ENCODE measurements at regions not wholly inside any gene's neighbourhood (a gene's known extent, or its start where the extent isn't known, plus 50 kb on each side); places are given as distances from the start of the nearest gene placed in this dataset.

GRCh38 chr1:57590978-57591377 lies 167.1 kb upstream of the DAB1 start:
- H3K4me3 ChIP-seq (ENCODE audit: low read depth in 1 of 3, low read length in 3 of 3), result no peak overlapping the region
- H3K36me3 ChIP-seq (ENCODE audit: control insufficient read depth in 4 of 4, insufficient read depth in 3 of 4, low read depth in 1 of 4, low read length in 3 of 4), result no peaks in the 10 kb centered on the region
- H3K4me1 ChIP-seq (ENCODE audit: control insufficient read depth in 4 of 4, insufficient read depth in 4 of 4, low read length in 3 of 4), result no peaks in the 10 kb centered on the region
- no peak overlapping the region for H3K27ac ChIP-seq (ENCODE audit: low read depth in 1 of 2, low read length in 2 of 2)
- 92% methylated on average over 5 of the region's 5 CpGs for WGBS
- DNase-seq (ENCODE audit: low spot score), result no peak
- no peak for TF ChIP-seq HNF4A (conservative IDR thresholded peaks at IDR 0.05)
- TF ChIP-seq YY1 (IDR thresholded peaks at IDR 0.05), result no peak
- TF ChIP-seq RAD21 (IDR thresholded peaks at IDR 0.05), result no peak
- TF ChIP-seq JUND (IDR thresholded peaks at IDR 0.05), result no peak
- no peak for TF ChIP-seq TAF1 (conservative IDR thresholded peaks at IDR 0.05)
- TF ChIP-seq EGR1 (IDR thresholded peaks at IDR 0.05; ENCODE audit: low read depth in 2 of 2), result no peak
- no peak for TF ChIP-seq SP1 (IDR thresholded peaks at IDR 0.05)
- no peak for TF ChIP-seq FOXA2 (IDR thresholded peaks at IDR 0.05)
- TF ChIP-seq, protein P1, sequence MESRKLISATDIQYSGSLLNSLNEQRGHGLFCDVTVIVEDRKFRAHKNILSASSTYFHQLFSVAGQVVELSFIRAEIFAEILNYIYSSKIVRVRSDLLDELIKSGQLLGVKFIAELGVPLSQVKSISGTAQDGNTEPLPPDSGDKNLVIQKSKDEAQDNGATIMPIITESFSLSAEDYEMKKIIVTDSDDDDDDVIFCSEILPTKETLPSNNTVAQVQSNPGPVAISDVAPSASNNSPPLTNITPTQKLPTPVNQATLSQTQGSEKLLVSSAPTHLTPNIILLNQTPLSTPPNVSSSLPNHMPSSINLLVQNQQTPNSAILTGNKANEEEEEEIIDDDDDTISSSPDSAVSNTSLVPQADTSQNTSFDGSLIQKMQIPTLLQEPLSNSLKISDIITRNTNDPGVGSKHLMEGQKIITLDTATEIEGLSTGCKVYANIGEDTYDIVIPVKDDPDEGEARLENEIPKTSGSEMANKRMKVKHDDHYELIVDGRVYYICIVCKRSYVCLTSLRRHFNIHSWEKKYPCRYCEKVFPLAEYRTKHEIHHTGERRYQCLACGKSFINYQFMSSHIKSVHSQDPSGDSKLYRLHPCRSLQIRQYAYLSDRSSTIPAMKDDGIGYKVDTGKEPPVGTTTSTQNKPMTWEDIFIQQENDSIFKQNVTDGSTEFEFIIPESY (IDR thresholded peaks at IDR 0.05), result no peak
- H3K9me3 ChIP-seq (ENCODE audit: control insufficient read depth in 4 of 4, low read length in 3 of 4), result no peaks in the 10 kb centered on the region
- H3K9ac ChIP-seq (ENCODE audit: low read depth in 1 of 2, low read length in 2 of 2), result no peak overlapping the region
- no peaks in the 10 kb centered on the region for H3K27me3 ChIP-seq (ENCODE audit: control insufficient read depth in 4 of 4, insufficient read depth in 4 of 4, low read length in 3 of 4)

GRCh38 chr1:57586842-57587241 lies 163.0 kb upstream of the DAB1 start:
- no peak for TF ChIP-seq SP1 (IDR thresholded peaks at IDR 0.05)
- TF ChIP-seq RAD21 (IDR thresholded peaks at IDR 0.05), result no peak
- no peak for TF ChIP-seq JUND (IDR thresholded peaks at IDR 0.05)
- no peak for TF ChIP-seq HNF4A (conservative IDR thresholded peaks at IDR 0.05)
- TF ChIP-seq NR2F2 (IDR thresholded peaks at IDR 0.05), result no peak
- no peak overlapping the region for H3K4me3 ChIP-seq (ENCODE audit: low read depth in 1 of 3, low read length in 3 of 3)
- no peak for DNase-seq (ENCODE audit: low spot score)
- no peak overlapping the region for H3K9ac ChIP-seq (ENCODE audit: low read depth in 1 of 2, low read length in 2 of 2)
- no peaks in the 10 kb centered on the region for H3K36me3 ChIP-seq (ENCODE audit: control insufficient read depth in 4 of 4, insufficient read depth in 3 of 4, low read depth in 1 of 4, low read length in 3 of 4)
- H3K27ac ChIP-seq (ENCODE audit: low read depth in 1 of 2, low read length in 2 of 2), result no peak overlapping the region
- no peaks in the 10 kb centered on the region for H3K9me3 ChIP-seq (ENCODE audit: control insufficient read depth in 4 of 4, low read length in 3 of 4)
- no peaks in the 10 kb centered on the region for H3K4me1 ChIP-seq (ENCODE audit: control insufficient read depth in 4 of 4, insufficient read depth in 4 of 4, low read length in 3 of 4)
- H3K27me3 ChIP-seq (ENCODE audit: control insufficient read depth in 4 of 4, insufficient read depth in 4 of 4, low read length in 3 of 4), result no peaks in the 10 kb centered on the region

DNA sequence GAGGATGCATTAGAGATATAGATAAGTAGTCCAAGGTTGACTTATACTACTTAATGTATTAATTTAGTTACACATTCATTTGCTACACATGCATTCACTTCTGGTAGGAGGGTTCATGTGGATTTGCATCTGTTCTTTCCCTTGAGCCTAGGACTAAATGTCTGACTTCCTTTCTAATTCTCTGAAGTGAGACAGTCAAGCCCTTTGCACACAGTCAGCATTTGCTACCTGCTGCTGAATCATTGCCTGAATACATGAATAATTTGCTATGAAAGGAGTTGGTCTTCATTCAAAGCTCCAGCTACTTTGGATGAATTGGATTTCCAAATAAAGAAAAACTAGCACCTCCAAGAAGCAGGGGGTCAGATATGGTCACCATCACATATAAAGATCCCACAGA lies 154.8 kb upstream of the DAB1 start:
- Histone ChIP-seq H3K4me1 (ENCODE audit: control insufficient read depth in 4 of 4, insufficient read depth in 4 of 4, low read length in 3 of 4) (no peaks in the 10 kb centered on the region), H3K27ac (ENCODE audit: low read depth in 1 of 2, low read length in 2 of 2) (no peak overlapping the region), H3K27me3 (ENCODE audit: control insufficient read depth in 4 of 4, insufficient read depth in 4 of 4, low read length in 3 of 4) (no peaks in the 10 kb centered on the region), H3K4me3 (ENCODE audit: low read depth in 1 of 3, low read length in 3 of 3) (no peak overlapping the region), H3K9ac (ENCODE audit: low read depth in 1 of 2, low read length in 2 of 2) (no peak overlapping the region), H3K9me3 (ENCODE audit: control insufficient read depth in 4 of 4, low read length in 3 of 4) (no peaks in the 10 kb centered on the region), H3K36me3 (ENCODE audit: control insufficient read depth in 4 of 4, insufficient read depth in 3 of 4, low read depth in 1 of 4, low read length in 3 of 4) (no peaks in the 10 kb centered on the region)
- TF ChIP-seq YY1 (IDR thresholded peaks at IDR 0.05) (no peak), FOXA1 (IDR thresholded peaks at IDR 0.05) (no peak), RAD21 (IDR thresholded peaks at IDR 0.05) (no peak), REST (IDR thresholded peaks at IDR 0.05) (no peak), JUND (IDR thresholded peaks at IDR 0.05) (no peak), ATF3 (IDR thresholded peaks at IDR 0.05) (no peak), RXRA (IDR thresholded peaks at IDR 0.05) (no peak), NR2F2 (IDR thresholded peaks at IDR 0.05) (no peak), SP1 (IDR thresholded peaks at IDR 0.05) (no peak), HNF4G (IDR thresholded peaks at IDR 0.05) (no peak), HNF4A (conservative IDR thresholded peaks at IDR 0.05) (no peak), TAF1 (conservative IDR thresholded peaks at IDR 0.05) (no peak), EGR1 (IDR thresholded peaks at IDR 0.05; ENCODE audit: low read depth in 2 of 2) (no peak), FOXA2 (IDR thresholded peaks at IDR 0.05) (no peak), GABPA (IDR thresholded peaks at IDR 0.05 in 1 of 2, conservative IDR thresholded peaks at IDR 0.05 in 1 of 2) (no peak)
- TF ChIP-seq, protein P2, sequence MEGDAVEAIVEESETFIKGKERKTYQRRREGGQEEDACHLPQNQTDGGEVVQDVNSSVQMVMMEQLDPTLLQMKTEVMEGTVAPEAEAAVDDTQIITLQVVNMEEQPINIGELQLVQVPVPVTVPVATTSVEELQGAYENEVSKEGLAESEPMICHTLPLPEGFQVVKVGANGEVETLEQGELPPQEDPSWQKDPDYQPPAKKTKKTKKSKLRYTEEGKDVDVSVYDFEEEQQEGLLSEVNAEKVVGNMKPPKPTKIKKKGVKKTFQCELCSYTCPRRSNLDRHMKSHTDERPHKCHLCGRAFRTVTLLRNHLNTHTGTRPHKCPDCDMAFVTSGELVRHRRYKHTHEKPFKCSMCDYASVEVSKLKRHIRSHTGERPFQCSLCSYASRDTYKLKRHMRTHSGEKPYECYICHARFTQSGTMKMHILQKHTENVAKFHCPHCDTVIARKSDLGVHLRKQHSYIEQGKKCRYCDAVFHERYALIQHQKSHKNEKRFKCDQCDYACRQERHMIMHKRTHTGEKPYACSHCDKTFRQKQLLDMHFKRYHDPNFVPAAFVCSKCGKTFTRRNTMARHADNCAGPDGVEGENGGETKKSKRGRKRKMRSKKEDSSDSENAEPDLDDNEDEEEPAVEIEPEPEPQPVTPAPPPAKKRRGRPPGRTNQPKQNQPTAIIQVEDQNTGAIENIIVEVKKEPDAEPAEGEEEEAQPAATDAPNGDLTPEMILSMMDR (IDR thresholded peaks at IDR 0.05; ENCODE audit: low read depth, low read length, missing input control), result no peak
- TF ChIP-seq, protein P1 (IDR thresholded peaks at IDR 0.05), result no peak
- TF ChIP-seq, protein P3, sequence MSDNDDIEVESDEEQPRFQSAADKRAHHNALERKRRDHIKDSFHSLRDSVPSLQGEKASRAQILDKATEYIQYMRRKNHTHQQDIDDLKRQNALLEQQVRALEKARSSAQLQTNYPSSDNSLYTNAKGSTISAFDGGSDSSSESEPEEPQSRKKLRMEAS (IDR thresholded peaks at IDR 0.05), result no peak
- DNase-seq (ENCODE audit: low spot score), result no peak

Measured in liver (tissue), 8 donors.